Epithelial cell of esophagus (primary cell): ENCODE measurements at regions not wholly inside any gene's neighbourhood (a gene's known extent, or its start where the extent isn't known, plus 50 kb on each side); places are given as distances from the start of the nearest gene placed in this dataset.
"Not testable (repeated sequence)": the region's sequence is repeated elsewhere in the genome, so short reads cannot be mapped to it uniquely, and the experiment has no call there.

Experiments used
- DNase-seq: peaks from one replicate; pipeline ENCODE4 v3.0.0; 2010; ENCODE audit warnings: low read depth
- H3K4me3 ChIP-seq: 2 replicates; pipeline ENCODE4 v1.5.1; 2011; ENCODE audit warnings: mild to moderate bottlenecking, low read length, control low read depth
- CTCF ChIP-seq: IDR thresholded peaks from 2 replicates; pipeline ENCODE4 v1.5.1; 2011; ENCODE audit warnings: low read depth, mild to moderate bottlenecking, low read length, control low read depth, inconsistent platforms; ENCODE audit not compliant: insufficient read depth; ENCODE audit errors: missing control alignments

- DNase-seq = no peak
- no peak overlapping the region for H3K4me3 ChIP-seq
- TF ChIP-seq CTCF = no peak
Observed at GRCh38 chr7:106568002-106568679, 92.8 kb downstream of the CCDC71L start.

GRCh38 chr7:106567204-106568001 is 93.6 kb downstream of the CCDC71L start:
- not testable (repeated sequence) for DNase-seq, H3K4me3 ChIP-seq

- no peak for DNase-seq
- no peak overlapping the region for H3K4me3 ChIP-seq
- no peak for TF ChIP-seq CTCF
Observed at GRCh38 chr7:106566672-106567071, 94.3 kb downstream of the CCDC71L start.

- H3K4me3 ChIP-seq = no peak overlapping the region
- no peak for DNase-seq
- TF ChIP-seq CTCF = no peak
Observed at GRCh38 chr7:106566196-106566595, 94.8 kb downstream of the CCDC71L start.

GRCh38 chr7:106565428-106565827 is 95.5 kb downstream of the CCDC71L start:
- TF ChIP-seq CTCF = no peak
- H3K4me3 ChIP-seq = no peak overlapping the region
- no peak for DNase-seq

GRCh38 chr7:106563466-106564150 is 97.3 kb downstream of the CCDC71L start:
- DNase-seq = peak; percentile 54
- TF ChIP-seq CTCF = no peak
- no peak overlapping the region for H3K4me3 ChIP-seq

- no peak overlapping the region for H3K4me3 ChIP-seq
- no peak for TF ChIP-seq CTCF
- DNase-seq = no peak
Observed at GRCh38 chr7:106562711-106563366, 98.1 kb downstream of the CCDC71L start.
